ENCODE measurements at regions not wholly inside any gene's neighbourhood (a gene's known extent, or its start where the extent isn't known, plus 50 kb on each side); places are given as distances from the start of the nearest gene placed in this dataset.

- TF ChIP-seq SMAD4 (CRISPR knock-in tag; IDR thresholded peaks at IDR 0.05), result no peak
- no peak for TF ChIP-seq CTCF (IDR thresholded peaks at IDR 0.05)
- TF ChIP-seq ATF1 (CRISPR knock-in tag; IDR thresholded peaks at IDR 0.05), result no peak
- TF ChIP-seq NR2C2 (CRISPR knock-in tag; IDR thresholded peaks at IDR 0.05), result no peak
- no peak for TF ChIP-seq CBFB (CRISPR knock-in tag; IDR thresholded peaks at IDR 0.05; ENCODE audit: low read depth)
- TF ChIP-seq ZNF121 (CRISPR knock-in tag; IDR thresholded peaks at IDR 0.05), result no peak
- no peak for TF ChIP-seq NFATC4 (CRISPR knock-in tag; IDR thresholded peaks at IDR 0.05)
These were observed 620.4 kb downstream of the ANKRD50 start for GRCh38 chr4:124092101-124092500.

Data from WTC11 (cell line).